ENCODE measurements at regions not wholly inside any gene's neighbourhood (a gene's known extent, or its start where the extent isn't known, plus 50 kb on each side); places are given as distances from the start of the nearest gene placed in this dataset.

GRCh38 chr10:8349610-8350249 lies 295.2 kb downstream of the GATA3 start:
- intact Hi-C loops (cut with DNase I): no loop called here
- H3K27me3 ChIP-seq: no peaks in the 10 kb centered on the region
- WGBS, 2 donors: 64 to 70% methylated on average over 10 of the region's 10 CpGs

GRCh38 chr10:8350250-8350967 lies 295.9 kb downstream of the GATA3 start:
- Histone ChIP-seq H3K27ac (no peak overlapping the region), H3K4me3 (replicated peaks in 1 of 3) (no peak overlapping the region), H3K9me3 (no peaks in the 10 kb centered on the region), H3K36me3 (no peaks in the 10 kb centered on the region), H3K4me1 (no peaks in the 10 kb centered on the region), H3K27me3 (no peaks in the 10 kb centered on the region)
- DNase-seq: no peak
- intact Hi-C loops (cut with DNase I): no loop called here
- WGBS, 2 donors: 46 to 49% methylated on average over 5 of the region's 5 CpGs
- TF ChIP-seq POLR2A (IDR thresholded peaks at IDR 0.05): no peak
- TF ChIP-seq CTCF (IDR thresholded peaks at IDR 0.05): no peak

More at GRCh38 chr10:8349610-8350249, 295.2 kb downstream of the GATA3 start:
- DNase-seq: no peak
- no peaks in the 10 kb centered on the region for H3K36me3 ChIP-seq
- H3K9me3 ChIP-seq: no peaks in the 10 kb centered on the region
- H3K4me1 ChIP-seq: no peaks in the 10 kb centered on the region
- H3K4me3 ChIP-seq (replicated peaks in 1 of 3): no peak overlapping the region
- TF ChIP-seq POLR2A (IDR thresholded peaks at IDR 0.05) (no peak), CTCF (IDR thresholded peaks at IDR 0.05) (no peak)
- no peak overlapping the region for H3K27ac ChIP-seq

GRCh38 chr10:8352171-8353075 lies 297.9 kb downstream of the GATA3 start:
- Histone ChIP-seq H3K27ac (no peak overlapping the region), H3K9me3 (no peaks in the 10 kb centered on the region), H3K27me3 (no peaks in the 10 kb centered on the region), H3K36me3 (no peaks in the 10 kb centered on the region), H3K4me3 (replicated peaks in 1 of 3) (no peak overlapping the region), H3K4me1 (no peaks in the 10 kb centered on the region)
- DNase-seq: no peak
- intact Hi-C loops (cut with DNase I): no loop called here
- WGBS, 2 donors: 86 to 90% methylated on average over 10 of the region's 10 CpGs
- TF ChIP-seq CTCF (IDR thresholded peaks at IDR 0.05) (no peak), POLR2A (IDR thresholded peaks at IDR 0.05) (no peak)

- H3K27me3 ChIP-seq: no peaks in the 10 kb centered on the region
- TF ChIP-seq CTCF (IDR thresholded peaks at IDR 0.05): no peak
- TF ChIP-seq POLR2A (IDR thresholded peaks at IDR 0.05): no peak
- H3K36me3 ChIP-seq: no peaks in the 10 kb centered on the region
- no peak overlapping the region for H3K4me3 ChIP-seq (replicated peaks in 1 of 3)
- no peaks in the 10 kb centered on the region for H3K9me3 ChIP-seq
- no peak for DNase-seq
- H3K4me1 ChIP-seq: peaks cover 7 to 9% of the 10 kb centered on the region in 2 donors
- intact Hi-C loops (cut with DNase I): no loop called here
- WGBS, 2 donors: 91 to 98% methylated on average over 2 of the region's 2 CpGs
- H3K27ac ChIP-seq: no peak overlapping the region
These were observed 301.8 kb downstream of the GATA3 start for GRCh38 chr10:8356283-8356682.

All from thyroid gland (tissue), 4 donors.